HG02642 (cell line): ENCODE measurements at regions not wholly inside any gene's neighbourhood (a gene's known extent, or its start where the extent isn't known, plus 50 kb on each side); places are given as distances from the start of the nearest gene placed in this dataset.
"Not testable (repeated sequence)": the region's sequence is repeated elsewhere in the genome, so short reads cannot be mapped to it uniquely, and the experiment has no call there.

Experiments used
- ATAC-seq: cut with Tn5 transposase; IDR thresholded peaks from one replicate; pipeline ENCODE4 v1.9.1; 2021; ENCODE audit warnings: mild to moderate bottlenecking; ENCODE audit not compliant: unreplicated experiment, poor library complexity

GRCh38 chr11:11220786-11221185, 132.3 kb downstream of the CSNK2A3 start:
- no peak for ATAC-seq

- ATAC-seq: no peak
Observed at GRCh38 chr11:11218629-11218986, 134.4 kb downstream of the CSNK2A3 start.

GRCh38 chr11:11217929-11218628, 135.0 kb downstream of the CSNK2A3 start:
- ATAC-seq: no peak

GRCh38 chr11:11217289-11217928, 135.6 kb downstream of the CSNK2A3 start:
- ATAC-seq: no peak

- ATAC-seq: no peak
Observed at GRCh38 chr11:11215944-11216343, 137.1 kb downstream of the CSNK2A3 start.

- no peak for ATAC-seq
Observed at GRCh38 chr11:11215058-11215815, 137.8 kb downstream of the CSNK2A3 start.

GRCh38 chr11:11213117-11213516, 139.9 kb downstream of the CSNK2A3 start:
- ATAC-seq: no peak

GRCh38 chr11:11211888-11212287, 141.2 kb downstream of the CSNK2A3 start:
- ATAC-seq: no peak

GRCh38 chr11:11211186-11211585, 141.9 kb downstream of the CSNK2A3 start:
- no peak for ATAC-seq

GRCh38 chr11:11210446-11210845, 142.6 kb downstream of the CSNK2A3 start:
- ATAC-seq: no peak

- ATAC-seq: no peak
Observed at GRCh38 chr11:11209967-11210366, 143.1 kb downstream of the CSNK2A3 start.

- no peak for ATAC-seq
Observed at GRCh38 chr11:11208994-11209393, 144.1 kb downstream of the CSNK2A3 start.

- no peak for ATAC-seq
Observed at GRCh38 chr11:11207428-11207827, 145.6 kb downstream of the CSNK2A3 start.

- no peak for ATAC-seq
Observed at GRCh38 chr11:11206484-11206883, 146.6 kb downstream of the CSNK2A3 start.

GRCh38 chr11:11202885-11203284, 150.2 kb downstream of the CSNK2A3 start:
- no peak for ATAC-seq

GRCh38 chr11:11201302-11201701, 151.7 kb downstream of the CSNK2A3 start:
- ATAC-seq: not testable (repeated sequence)

- ATAC-seq: no peak
Observed at GRCh38 chr11:11192541-11192940, 160.5 kb downstream of the CSNK2A3 start.

GRCh38 chr11:11189506-11189905, 163.5 kb downstream of the CSNK2A3 start:
- no peak for ATAC-seq

GRCh38 chr11:11186249-11186648, 166.8 kb downstream of the CSNK2A3 start:
- ATAC-seq: no peak

GRCh38 chr11:11182261-11182660, 170.8 kb downstream of the CSNK2A3 start:
- no peak for ATAC-seq
